ENCODE measurements at regions not wholly inside any gene's neighbourhood (a gene's known extent, or its start where the extent isn't known, plus 50 kb on each side); places are given as distances from the start of the nearest gene placed in this dataset.

GRCh38 chr10:121292321-121292720, 305.9 kb downstream of the FGFR2 start:
- no peak overlapping the region for H2AK5ac ChIP-seq (ENCODE audit: low read length)
- no peaks in the 10 kb centered on the region for H3K79me1 ChIP-seq (ENCODE audit: low read length)
- no peak overlapping the region for H3K4me2 ChIP-seq (ENCODE audit: low read length)
- no peak overlapping the region for H2BK15ac ChIP-seq (replicated peaks; ENCODE audit: low read depth)
- H2BK5ac ChIP-seq (ENCODE audit: low read length), result no peak overlapping the region
- no peak overlapping the region for H3K23ac ChIP-seq (ENCODE audit: low read length)
- H4K8ac ChIP-seq (ENCODE audit: low read depth, low read length), result no peak overlapping the region
- WGBS (ENCODE audit: extremely low coverage, insufficient coverage, low lambda C conversion rate), result no CpG with 5 or more reads among the region's 9 CpGs
- no peak overlapping the region for H2BK120ac ChIP-seq (ENCODE audit: low read depth, low read length)
- no peak overlapping the region for H3K18ac ChIP-seq (ENCODE audit: low read length)
- H3K9ac ChIP-seq (ENCODE audit: low read length), result no peak overlapping the region
- no peaks in the 10 kb centered on the region for H3K4me1 ChIP-seq (ENCODE audit: control insufficient read depth, low read depth, low read length)
- no peak overlapping the region for H3K27ac ChIP-seq (ENCODE audit: low read depth, low read length)
- no peak for DNase-seq
- H3K36me3 ChIP-seq (ENCODE audit: control insufficient read depth, insufficient read depth, low read length), result no peaks in the 10 kb centered on the region
- no peaks in the 10 kb centered on the region for H3K79me2 ChIP-seq (ENCODE audit: control insufficient read depth, insufficient read depth, low read length)
- no peak overlapping the region for H4K5ac ChIP-seq (ENCODE audit: low read length)
- no peak overlapping the region for H3K4me3 ChIP-seq (ENCODE audit: low read length)
- no peak overlapping the region for H3K4ac ChIP-seq (ENCODE audit: low read depth, low read length)
- no peaks in the 10 kb centered on the region for H3K27me3 ChIP-seq (ENCODE audit: insufficient read depth, low read length, poor library complexity)
- no peak overlapping the region for H3K56ac ChIP-seq (ENCODE audit: low read length)

GRCh38 chr10:121293110-121293509, 305.1 kb downstream of the FGFR2 start:
- H3K79me2 ChIP-seq (ENCODE audit: control insufficient read depth, insufficient read depth, low read length), result no peaks in the 10 kb centered on the region
- no peaks in the 10 kb centered on the region for H3K27me3 ChIP-seq (ENCODE audit: insufficient read depth, low read length, poor library complexity)
- H3K18ac ChIP-seq (ENCODE audit: low read length), result no peak overlapping the region
- H3K56ac ChIP-seq (ENCODE audit: low read length), result no peak overlapping the region
- no peaks in the 10 kb centered on the region for H3K4me1 ChIP-seq (ENCODE audit: control insufficient read depth, low read depth, low read length)
- no peak overlapping the region for H4K8ac ChIP-seq (ENCODE audit: low read depth, low read length)
- H3K36me3 ChIP-seq (ENCODE audit: control insufficient read depth, insufficient read depth, low read length), result no peaks in the 10 kb centered on the region
- H3K79me1 ChIP-seq (ENCODE audit: low read length), result no peaks in the 10 kb centered on the region
- no CpG with 5 or more reads among the region's 9 CpGs for WGBS (ENCODE audit: extremely low coverage, insufficient coverage, low lambda C conversion rate)
- H3K27ac ChIP-seq (ENCODE audit: low read depth, low read length), result no peak overlapping the region
- H3K4me2 ChIP-seq (ENCODE audit: low read length), result no peak overlapping the region
- H3K4ac ChIP-seq (ENCODE audit: low read depth, low read length), result no peak overlapping the region
- H4K5ac ChIP-seq (ENCODE audit: low read length), result no peak overlapping the region
- H2BK15ac ChIP-seq (replicated peaks; ENCODE audit: low read depth), result no peak overlapping the region
- no peak overlapping the region for H2BK120ac ChIP-seq (ENCODE audit: low read depth, low read length)
- no peak overlapping the region for H3K4me3 ChIP-seq (ENCODE audit: low read length)
- H3K9ac ChIP-seq (ENCODE audit: low read length), result no peak overlapping the region
- H2AK5ac ChIP-seq (ENCODE audit: low read length), result no peak overlapping the region
- no peak overlapping the region for H2BK5ac ChIP-seq (ENCODE audit: low read length)
- no peak overlapping the region for H3K23ac ChIP-seq (ENCODE audit: low read length)
- DNase-seq, result no peak

DNA sequence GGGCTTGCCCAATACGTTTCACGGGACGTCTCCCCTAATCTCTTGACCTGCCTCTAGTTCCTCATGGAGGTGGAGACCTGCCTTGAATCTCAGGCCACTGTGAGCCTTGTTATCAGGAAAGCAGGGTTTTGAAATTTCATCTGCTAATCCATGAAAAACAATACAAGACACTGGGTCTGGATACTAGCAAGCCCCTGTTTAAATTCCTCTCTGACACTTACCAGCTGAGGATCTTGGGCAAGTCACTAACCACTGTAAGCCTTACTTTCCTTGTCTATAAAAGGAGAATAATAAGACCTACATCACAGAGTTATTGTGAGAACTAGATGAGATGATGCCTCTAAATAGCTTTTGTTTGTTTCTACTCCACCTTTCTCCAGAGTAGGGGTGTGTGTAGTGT, 303.6 kb downstream of the FGFR2 start:
- no peaks in the 10 kb centered on the region for H3K4me1 ChIP-seq (ENCODE audit: control insufficient read depth, low read depth, low read length)
- H3K27me3 ChIP-seq (ENCODE audit: insufficient read depth, low read length, poor library complexity), result no peaks in the 10 kb centered on the region
- DNase-seq, result no peak
- no peak overlapping the region for H3K4me2 ChIP-seq (ENCODE audit: low read length)
- no CpG with 5 or more reads among the region's 3 CpGs for WGBS (ENCODE audit: extremely low coverage, insufficient coverage, low lambda C conversion rate)
- no peak overlapping the region for H2BK15ac ChIP-seq (replicated peaks; ENCODE audit: low read depth)
- no peak overlapping the region for H3K9ac ChIP-seq (ENCODE audit: low read length)
- H3K23ac ChIP-seq (ENCODE audit: low read length), result no peak overlapping the region
- H3K27ac ChIP-seq (ENCODE audit: low read depth, low read length), result no peak overlapping the region
- H3K4me3 ChIP-seq (ENCODE audit: low read length), result no peak overlapping the region
- H2BK5ac ChIP-seq (ENCODE audit: low read length), result no peak overlapping the region
- no peak overlapping the region for H2BK120ac ChIP-seq (ENCODE audit: low read depth, low read length)
- H3K79me2 ChIP-seq (ENCODE audit: control insufficient read depth, insufficient read depth, low read length), result no peaks in the 10 kb centered on the region
- H3K36me3 ChIP-seq (ENCODE audit: control insufficient read depth, insufficient read depth, low read length), result no peaks in the 10 kb centered on the region
- H3K18ac ChIP-seq (ENCODE audit: low read length), result no peak overlapping the region
- H3K4ac ChIP-seq (ENCODE audit: low read depth, low read length), result no peak overlapping the region
- H3K56ac ChIP-seq (ENCODE audit: low read length), result no peak overlapping the region
- H2AK5ac ChIP-seq (ENCODE audit: low read length), result no peak overlapping the region
- no peak overlapping the region for H4K8ac ChIP-seq (ENCODE audit: low read depth, low read length)
- no peaks in the 10 kb centered on the region for H3K79me1 ChIP-seq (ENCODE audit: low read length)
- no peak overlapping the region for H4K5ac ChIP-seq (ENCODE audit: low read length)

DNA sequence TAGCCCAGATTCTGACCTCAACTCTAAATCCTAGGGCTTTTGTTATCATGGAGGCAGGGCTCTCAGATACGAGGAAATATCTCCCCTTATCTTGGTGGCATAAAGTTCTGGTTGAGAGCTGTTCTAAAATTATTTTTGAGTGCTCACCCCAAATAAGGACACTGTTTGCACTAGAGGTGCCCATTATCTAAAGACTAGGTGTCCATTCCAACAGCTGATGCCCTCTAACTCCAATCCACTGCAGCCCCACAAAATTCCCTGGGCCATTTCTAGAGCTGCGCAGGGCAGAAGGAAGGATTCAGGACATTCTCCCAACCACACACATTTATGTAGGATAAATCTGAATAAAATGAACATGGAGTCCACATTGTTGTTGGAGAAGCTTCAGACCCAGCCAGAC, 301.9 kb downstream of the FGFR2 start:
- Histone ChIP-seq H3K23ac (ENCODE audit: low read length) (no peak overlapping the region), H3K27ac (ENCODE audit: low read depth, low read length) (no peak overlapping the region)

DNA sequence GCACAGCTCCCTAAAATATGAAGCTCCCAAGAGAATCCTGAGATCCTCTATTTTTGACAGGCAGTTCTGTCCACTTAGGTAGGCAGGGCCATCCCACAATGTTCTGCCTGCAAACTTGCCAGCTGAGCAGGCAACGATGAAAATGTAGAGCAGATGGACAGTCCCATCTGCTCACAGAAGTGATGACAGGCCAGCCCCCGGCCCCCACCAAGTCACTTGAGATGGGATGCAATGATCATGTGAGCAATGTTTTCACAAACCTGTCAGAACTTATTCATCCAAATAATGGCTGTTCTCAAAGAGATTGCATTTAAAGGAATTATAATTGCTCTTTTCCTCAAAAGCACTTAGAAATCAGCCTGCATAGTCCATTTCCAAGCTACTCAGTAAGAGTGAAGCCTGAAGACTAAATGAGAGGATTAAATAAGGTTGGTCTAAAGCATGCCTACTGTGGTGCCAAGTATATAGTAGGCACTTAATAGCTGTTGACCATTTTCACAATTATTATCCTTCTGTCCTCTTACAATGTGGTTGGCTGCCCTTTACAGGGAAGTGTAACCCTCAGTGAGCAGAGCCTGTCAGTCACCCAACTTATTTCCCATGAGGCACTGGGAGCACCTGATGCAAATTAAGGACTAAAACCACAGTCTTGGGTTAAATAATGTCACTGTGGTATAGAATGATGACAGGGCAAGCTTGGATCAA, 301.2 kb downstream of the FGFR2 start:
- WGBS (ENCODE audit: extremely low coverage, insufficient coverage, low lambda C conversion rate), result no CpG with 5 or more reads among the region's 2 CpGs
- no peak for DNase-seq
- no peak overlapping the region for H4K8ac ChIP-seq (ENCODE audit: low read depth, low read length)

More for the DNA sequence above, 301.9 kb downstream of the FGFR2 start:
- Histone ChIP-seq H3K18ac (ENCODE audit: low read length) (no peak overlapping the region), H3K36me3 (ENCODE audit: control insufficient read depth, insufficient read depth, low read length) (no peaks in the 10 kb centered on the region), H4K5ac (ENCODE audit: low read length) (no peak overlapping the region), H4K8ac (ENCODE audit: low read depth, low read length) (no peak overlapping the region), H3K79me2 (ENCODE audit: control insufficient read depth, insufficient read depth, low read length) (no peaks in the 10 kb centered on the region), H3K4me3 (ENCODE audit: low read length) (no peak overlapping the region), H3K9ac (ENCODE audit: low read length) (no peak overlapping the region), H3K4ac (ENCODE audit: low read depth, low read length) (no peak overlapping the region), H2BK5ac (ENCODE audit: low read length) (no peak overlapping the region), H3K4me1 (ENCODE audit: control insufficient read depth, low read depth, low read length) (no peaks in the 10 kb centered on the region), H3K27me3 (ENCODE audit: insufficient read depth, low read length, poor library complexity) (no peaks in the 10 kb centered on the region), H3K4me2 (ENCODE audit: low read length) (no peak overlapping the region), H2BK120ac (ENCODE audit: low read depth, low read length) (no peak overlapping the region), H3K79me1 (ENCODE audit: low read length) (no peaks in the 10 kb centered on the region), H3K56ac (ENCODE audit: low read length) (no peak overlapping the region), H2AK5ac (ENCODE audit: low read length) (no peak overlapping the region), H2BK15ac (replicated peaks; ENCODE audit: low read depth) (no peak overlapping the region)
- WGBS (ENCODE audit: extremely low coverage, insufficient coverage, low lambda C conversion rate), result no CpG with 5 or more reads among the region's 2 CpGs
- no peak for DNase-seq

DNA sequence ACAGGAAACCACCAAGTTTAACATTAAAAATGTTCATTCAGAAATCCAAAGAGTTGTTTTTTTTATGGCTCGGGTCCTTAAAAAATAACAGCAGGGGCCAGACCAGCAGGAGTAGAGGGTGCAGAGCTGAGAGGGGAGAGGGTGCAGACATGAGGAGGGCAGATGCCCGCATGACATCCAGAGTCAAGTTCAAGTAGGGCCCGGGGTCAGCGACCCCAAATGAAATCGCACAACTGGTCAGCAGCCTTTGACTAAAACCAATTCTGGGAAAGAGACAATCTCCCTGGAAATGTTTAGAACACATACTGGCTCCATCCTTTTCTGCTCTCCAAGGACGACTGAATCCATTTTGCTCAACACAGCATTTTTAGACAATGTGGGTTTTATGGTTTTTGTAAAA, 297.5 kb downstream of the FGFR2 start:
- Histone ChIP-seq H3K18ac (ENCODE audit: low read length) (no peak overlapping the region), H4K5ac (ENCODE audit: low read length) (no peak overlapping the region), H2BK120ac (ENCODE audit: low read depth, low read length) (no peak overlapping the region), H3K36me3 (ENCODE audit: control insufficient read depth, insufficient read depth, low read length) (no peaks in the 10 kb centered on the region), H3K4me3 (ENCODE audit: low read length) (no peak overlapping the region), H2AK5ac (ENCODE audit: low read length) (no peak overlapping the region), H2BK15ac (replicated peaks; ENCODE audit: low read depth) (no peak overlapping the region), H3K79me2 (ENCODE audit: control insufficient read depth, insufficient read depth, low read length) (no peaks in the 10 kb centered on the region), H3K4me2 (ENCODE audit: low read length) (no peak overlapping the region), H3K56ac (ENCODE audit: low read length) (no peak overlapping the region), H3K4ac (ENCODE audit: low read depth, low read length) (no peak overlapping the region), H3K27me3 (ENCODE audit: insufficient read depth, low read length, poor library complexity) (no peaks in the 10 kb centered on the region), H3K23ac (ENCODE audit: low read length) (no peak overlapping the region), H3K27ac (ENCODE audit: low read depth, low read length) (no peak overlapping the region), H3K79me1 (ENCODE audit: low read length) (no peaks in the 10 kb centered on the region), H3K4me1 (ENCODE audit: control insufficient read depth, low read depth, low read length) (no peaks in the 10 kb centered on the region), H3K9ac (ENCODE audit: low read length) (no peak overlapping the region), H2BK5ac (ENCODE audit: low read length) (no peak overlapping the region), H4K8ac (ENCODE audit: low read depth, low read length) (no peak overlapping the region)
- no peak for DNase-seq
- no CpG with 5 or more reads among the region's 6 CpGs for WGBS (ENCODE audit: extremely low coverage, insufficient coverage, low lambda C conversion rate)

More for the DNA sequence above, 301.2 kb downstream of the FGFR2 start:
- Histone ChIP-seq H4K5ac (ENCODE audit: low read length) (no peak overlapping the region), H3K4me1 (ENCODE audit: control insufficient read depth, low read depth, low read length) (no peaks in the 10 kb centered on the region), H3K79me2 (ENCODE audit: control insufficient read depth, insufficient read depth, low read length) (no peaks in the 10 kb centered on the region), H3K79me1 (ENCODE audit: low read length) (no peaks in the 10 kb centered on the region), H3K4me2 (ENCODE audit: low read length) (no peak overlapping the region), H2BK15ac (replicated peaks; ENCODE audit: low read depth) (no peak overlapping the region), H3K9ac (ENCODE audit: low read length) (no peak overlapping the region), H3K18ac (ENCODE audit: low read length) (no peak overlapping the region), H3K4me3 (ENCODE audit: low read length) (no peak overlapping the region), H3K36me3 (ENCODE audit: control insufficient read depth, insufficient read depth, low read length) (no peaks in the 10 kb centered on the region), H3K56ac (ENCODE audit: low read length) (no peak overlapping the region), H3K4ac (ENCODE audit: low read depth, low read length) (no peak overlapping the region), H2AK5ac (ENCODE audit: low read length) (no peak overlapping the region), H3K23ac (ENCODE audit: low read length) (no peak overlapping the region), H3K27ac (ENCODE audit: low read depth, low read length) (no peak overlapping the region), H2BK120ac (ENCODE audit: low read depth, low read length) (no peak overlapping the region), H2BK5ac (ENCODE audit: low read length) (no peak overlapping the region), H3K27me3 (ENCODE audit: insufficient read depth, low read length, poor library complexity) (no peaks in the 10 kb centered on the region)
